GM12878 (cell line): ENCODE measurements at regions not wholly inside any gene's neighbourhood (a gene's known extent, or its start where the extent isn't known, plus 50 kb on each side); places are given as distances from the start of the nearest gene placed in this dataset.

Experiments used
- ATAC-seq: fragments of 200-7000 bp; cut with Tn5 transposase; 3 replicates; pipeline ENCODE4 v1.9.1; 2020; ENCODE audit warnings: mild to moderate bottlenecking, moderate library complexity
- BruUV-seq: library from RNA; stranded (reverse); fragments of 400-500 nt; replicated peaks from 2 replicates; lab custom pipeline; 2021; lab: Mats Ljungman, UMichigan
- CTCF ChIA-PET: fragments of 300-600 bp; sonication (Branson Sonifier 250); formaldehyde crosslinking; extraction: SDS; loops from one replicate; lab custom pipeline; 2021; ENCODE audit warnings: inconsistent platforms; lab: Yijun Ruan, JAX
- POLR2A ChIA-PET: fragments of 350-600 bp; formaldehyde crosslinking; extraction: SDS; loops from one replicate; lab custom pipeline; 2021; ENCODE audit warnings: inconsistent platforms; lab: Charles Lee
- RAD21 ChIA-PET: fragments of 300-600 bp; sonication (Branson Sonifier 250); formaldehyde crosslinking; loops from one replicate; lab custom pipeline; 2023; ENCODE audit warnings: antibody characterized with exemption; ENCODE audit not compliant: unreplicated experiment; lab: Charles Lee
- SMC1A ChIA-PET: fragments of 300-600 bp; sonication (Branson Sonifier 250); formaldehyde crosslinking; loops from one replicate; lab custom pipeline; 2023; ENCODE audit not compliant: unreplicated experiment, uncharacterized antibody; lab: Charles Lee
- DNase-seq: peaks from one replicate; pipeline ENCODE4 v3.0.0-alpha.2; 2011; ENCODE audit warnings: low read depth, low spot score
- FAIRE-seq: peaks from 3 replicates; lab custom pipeline; 2011; peaks lifted over from hg19 to GRCh38; lab: Jason Lieb, UNC
- H2AFZ ChIP-seq: 2 replicates; pipeline ENCODE4 v1.6.0; 2011; ENCODE audit warnings: low read depth, low read length, control low read depth; ENCODE audit not compliant: control insufficient read depth
- H3K27ac ChIP-seq: 2 replicates; pipeline ENCODE4 v1.5.1; 2011; ENCODE audit warnings: control low read depth; ENCODE audit not compliant: control insufficient read depth, insufficient read depth
- H3K27me3 ChIP-seq, 2 experiments: replicated peaks in 1 of 2; 2 replicates each; pipeline versions ENCODE4 v1.6.0 to v1.6.1; 2011; ENCODE audit warnings: low read length in 1 of 2; ENCODE audit not compliant: control insufficient read depth in 2 of 2, insufficient read depth in 2 of 2
- H3K36me3 ChIP-seq, 2 experiments: 2 replicates each; pipeline ENCODE4 v1.5.1; 2011; ENCODE audit warnings: low read length in 1 of 2; ENCODE audit not compliant: control insufficient read depth in 2 of 2, insufficient read depth in 2 of 2
- H3K4me1 ChIP-seq: 2 replicates; pipeline ENCODE4 v1.6.1; 2011; ENCODE audit warnings: mild to moderate bottlenecking, low read length, moderate library complexity, mixed read lengths; ENCODE audit not compliant: control insufficient read depth, insufficient read depth
- H3K4me2 ChIP-seq: 2 replicates; pipeline ENCODE4 v1.6.0; 2011; ENCODE audit warnings: control low read depth; ENCODE audit not compliant: control insufficient read depth, insufficient read depth
- H3K4me3 ChIP-seq: fragments of 200-600 bp; sonication (generic); 2 replicates; pipeline ENCODE4 v1.5.1; 2016
- H3K79me2 ChIP-seq: 2 replicates; pipeline ENCODE4 v1.6.0; 2011; ENCODE audit warnings: low read length; ENCODE audit not compliant: control insufficient read depth, insufficient read depth
- H3K9ac ChIP-seq: 2 replicates; pipeline ENCODE4 v1.8.0; 2011; ENCODE audit warnings: low read length, control low read depth, mixed read lengths; ENCODE audit not compliant: control insufficient read depth, insufficient read depth
- H3K9me3 ChIP-seq: replicated peaks from 3 replicates; pipeline ENCODE4 v1.5.1; 2011; ENCODE audit warnings: mild to moderate bottlenecking, low read length; ENCODE audit not compliant: control insufficient read depth, insufficient read depth
- H4K20me1 ChIP-seq: 2 replicates; pipeline ENCODE4 v1.6.0; 2011; ENCODE audit not compliant: control insufficient read depth, insufficient read depth
- BHLHE40 ChIP-seq, 2 experiments: fragments of 450-650 bp in 1 of 2; IDR thresholded peaks; 2 replicates each; pipeline ENCODE4 v1.6.1; 2011 to 2017; ENCODE audit warnings: low read depth in 2 of 2, borderline replicate concordance in 1 of 2, improper control_type of control experiment in 1 of 2, low read length in 1 of 2, mild to moderate bottlenecking in 1 of 2
- IRF4 ChIP-seq: IDR thresholded peaks from 2 replicates; pipeline ENCODE4 v1.6.1; 2011; ENCODE audit warnings: low read depth, low read length
- KAT2A ChIP-seq: conservative IDR thresholded peaks from 2 replicates; pipeline ENCODE4 v1.6.1; 2011; ENCODE audit warnings: low read depth, low read length; ENCODE audit not compliant: control insufficient read depth
- LARP7 ChIP-seq: fragments of 450-650 bp; IDR thresholded peaks from 2 replicates; pipeline ENCODE4 v1.6.1; 2017; ENCODE audit warnings: mild to moderate bottlenecking
- MYB ChIP-seq: fragments of 150-350 bp; IDR thresholded peaks from 2 replicates; pipeline ENCODE4 v1.6.1; 2014; ENCODE audit warnings: mild to moderate bottlenecking, low read depth, low read length, borderline replicate concordance
- RAD21 ChIP-seq: IDR thresholded peaks from 2 replicates; pipeline ENCODE4 v1.6.1; 2011; ENCODE audit warnings: mild to moderate bottlenecking, low read depth, low read length, moderate library complexity; ENCODE audit not compliant: insufficient read depth
- SPI1 ChIP-seq: IDR thresholded peaks from 2 replicates; pipeline ENCODE4 v1.6.1; 2011; ENCODE audit warnings: low read depth, mild to moderate bottlenecking, low read length, moderate library complexity, borderline replicate concordance; ENCODE audit not compliant: insufficient read depth
- STAT1 ChIP-seq: fragments of 450-650 bp; conservative IDR thresholded peaks from 2 replicates; pipeline ENCODE4 v1.6.1; 2014; ENCODE audit warnings: antibody characterized with exemption, mild to moderate bottlenecking
- SUZ12 ChIP-seq: fragments of 200-600 bp; sonication (generic); IDR thresholded peaks from one replicate; pipeline ENCODE4 v1.6.1; 2018; ENCODE audit warnings: antibody characterized with exemption, mild to moderate bottlenecking; ENCODE audit not compliant: unreplicated experiment
- ZNF207 ChIP-seq: fragments of 450-650 bp; IDR thresholded peaks from 2 replicates; pipeline ENCODE4 v1.6.1; 2014; ENCODE audit warnings: antibody characterized with exemption, mild to moderate bottlenecking, borderline replicate concordance
- ZNF384 ChIP-seq: IDR thresholded peaks from 2 replicates; pipeline ENCODE4 v1.6.1; 2012; ENCODE audit warnings: low read depth, mild to moderate bottlenecking, low read length, improper control_type of control experiment, borderline replicate concordance
- WGBS: methylation state at CpG from one replicate; pipeline ENCODE4 v1.1.6; 2016; ENCODE audit warnings: low lambda C conversion rate; ENCODE audit not compliant: insufficient replicate concordance, insufficient coverage; ENCODE audit errors: missing lambda C conversion rate; 5-methylcytosine and 5-hydroxymethylcytosine counted together
- in situ Hi-C: fragments of 300-500 bp; cut with MboI; formaldehyde crosslinking; loops from 9 replicates; pipeline ENCODE4 v1.14.3; 2018; ENCODE audit warnings: mixed read lengths
- intact Hi-C: fragments of 100-400 bp; cut with micrococcal nuclease; formaldehyde crosslinking; loops from one replicate; pipeline ENCODE4 v1.14.2; 2022; ENCODE audit not compliant: unreplicated experiment

DNA sequence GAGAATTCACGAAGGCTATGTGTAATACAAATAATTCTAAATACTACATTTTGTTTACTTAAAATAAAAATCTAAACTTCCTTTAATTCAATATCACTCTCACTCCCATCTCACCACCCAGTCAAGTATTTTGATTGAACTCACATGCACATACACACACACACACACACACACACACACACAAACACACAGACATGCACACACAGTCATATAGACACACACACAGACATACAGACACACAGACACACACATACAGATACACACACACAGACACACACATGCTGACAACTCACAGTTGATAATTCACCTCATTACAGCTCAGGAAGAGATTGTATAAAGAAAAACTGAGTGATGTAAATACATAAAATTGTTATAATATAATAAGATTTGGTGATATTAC is 559.8 kb upstream of the SLC35B3 start:
- RAD21 ChIA-PET: no interaction called here
- BruUV-seq: no TSS peak
- H3K36me3 ChIP-seq: no peaks in the 10 kb centered on the region
- SMC1A ChIA-PET: no interaction called here
- no peak for DNase-seq
- no peak overlapping the region for H3K4me3 ChIP-seq
- no peaks in the 10 kb centered on the region for H3K4me1 ChIP-seq
- no peak for TF ChIP-seq BHLHE40 (IDR thresholded peaks at IDR 0.05; ENCODE audit: borderline replicate concordance in 1 of 2, low read depth in 2 of 2, low read length in 1 of 2)
- TF ChIP-seq MYB: no peak
- TF ChIP-seq KAT2A: no peak
- no peak for TF ChIP-seq LARP7
- TF ChIP-seq ZNF207: no peak
- no peak for TF ChIP-seq STAT1
- TF ChIP-seq, all 136 proteins: peak for 0
- intact Hi-C loops: no loop called here
- no peaks in the 10 kb centered on the region for H4K20me1 ChIP-seq
- ChIA-PET POLR2A (no interaction called here), CTCF (no interaction called here)
- in situ Hi-C loops: no loop called here
- no peak overlapping the region for H2AFZ ChIP-seq
- H3K27ac ChIP-seq: no peak overlapping the region
- H3K4me2 ChIP-seq: no peak overlapping the region
- H3K9me3 ChIP-seq: no peaks in the 10 kb centered on the region
- no peaks in the 10 kb centered on the region for H3K79me2 ChIP-seq
- 0% methylated on average over 1 of the region's 1 CpG for WGBS
- FAIRE-seq (no peak), ATAC-seq (no peak)
- H3K9ac ChIP-seq: no peak overlapping the region
- no peaks in the 10 kb centered on the region for H3K27me3 ChIP-seq

- 42% methylated on average over 3 of the region's 3 CpGs for whole genome bisulfite sequencing
- ChIA-PET SMC1A (interaction anchor here (0.8 kb wide), 1 partner anchor 9 kb away, joined by 3 read pairs; no protein-coding TSS in a partner anchor), RAD21 (no interaction called here), POLR2A (no interaction called here), CTCF (interaction anchor here (1.5 kb wide), 1 partner anchor 10 kb away, joined by 4 read pairs; no protein-coding TSS in a partner anchor)
- Histone ChIP-seq H3K4me1 (no peaks in the 10 kb centered on the region), H3K9me3 (no peaks in the 10 kb centered on the region), H3K4me2 (no peak overlapping the region), H3K9ac (no peak overlapping the region), H4K20me1 (no peaks in the 10 kb centered on the region), H3K36me3 (no peaks in the 10 kb centered on the region), H3K4me3 (no peak overlapping the region), H3K27me3 (no peaks in the 10 kb centered on the region), H3K79me2 (no peaks in the 10 kb centered on the region), H2AFZ (no peak overlapping the region), H3K27ac (no peak overlapping the region)
- ATAC-seq (no peak), FAIRE-seq (no peak), DNase-seq (no peak)
- TF ChIP-seq SUZ12: no peak
- TF ChIP-seq RAD21: no peak
- TF ChIP-seq SPI1: no peak
- TF ChIP-seq IRF4: no peak
- TF ChIP-seq MYB: no peak
- no peak for TF ChIP-seq ZNF384
- BruUV-seq: no TSS peak
- in situ Hi-C loops: no loop called here
- intact Hi-C loops: no loop called here
Measured at GRCh38 chr6:8993111-8993510, 557.8 kb upstream of the SLC35B3 start.
